IMR-90 (cell line): ENCODE measurements at regions not wholly inside any gene's neighbourhood (a gene's known extent, or its start where the extent isn't known, plus 50 kb on each side); places are given as distances from the start of the nearest gene placed in this dataset.

Experiments
- ATAC-seq: fragments of 200-7000 bp; cut with Tn5 transposase; 2 replicates; pipeline ENCODE4 v1.9.1; 2020; ENCODE audit warnings: low read depth, mild to moderate bottlenecking, moderate library complexity
- BruUV-seq: library from RNA; stranded (reverse); fragments of 400-500 nt; replicated peaks from 2 replicates; lab custom pipeline; 2021; lab: Mats Ljungman, UMichigan
- CTCF ChIA-PET: fragments of 300-600 bp; formaldehyde crosslinking; extraction: SDS; loops from one replicate; lab custom pipeline; 2021; ENCODE audit warnings: antibody characterized with exemption; lab: Yijun Ruan, JAX
- POLR2A ChIA-PET: fragments of 300-600 bp; sonication (Branson Sonifier 250); formaldehyde crosslinking; loops from one replicate; lab custom pipeline; 2022; ENCODE audit warnings: antibody characterized with exemption; ENCODE audit not compliant: unreplicated experiment; lab: Charles Lee
- DNase-seq: peaks from one replicate; pipeline ENCODE4 v3.0.0; 2013
- H2AFZ ChIP-seq: replicated peaks from 2 replicates; pipeline ENCODE3; 2013; ENCODE audit warnings: low read length, mild to moderate bottlenecking; ENCODE audit not compliant: poor library complexity
- H2AK5ac ChIP-seq: 2 replicates; pipeline ENCODE4 v1.6.1; 2013; ENCODE audit warnings: low read depth, low read length, inconsistent platforms
- H2AK9ac ChIP-seq: replicated peaks from 2 replicates; pipeline ENCODE3; 2013; ENCODE audit warnings: mild to moderate bottlenecking, low read depth, low read length, moderate library complexity; ENCODE audit not compliant: poor library complexity
- H2BK120ac ChIP-seq: 2 replicates; pipeline ENCODE4 v1.6.1; 2013; ENCODE audit warnings: low read depth, low read length, inconsistent platforms
- H2BK15ac ChIP-seq: 3 replicates; pipeline ENCODE4 v1.6.1; 2013; ENCODE audit warnings: low read depth, low read length, inconsistent platforms
- H2BK20ac ChIP-seq: 2 replicates; pipeline ENCODE4 v1.6.1; 2013; ENCODE audit warnings: low read depth, mild to moderate bottlenecking, inconsistent platforms, low read length, moderate library complexity
- H2BK5ac ChIP-seq: 2 replicates; pipeline ENCODE4 v1.6.1; 2013; ENCODE audit warnings: mild to moderate bottlenecking, low read depth, low read length, inconsistent platforms; ENCODE audit not compliant: poor library complexity, severe bottlenecking
- H3K14ac ChIP-seq: replicated peaks from 2 replicates; pipeline ENCODE4 v1.6.1; 2013; ENCODE audit warnings: low read depth, low read length, inconsistent platforms
- H3K18ac ChIP-seq: 2 replicates; pipeline ENCODE4 v1.6.1; 2013; ENCODE audit warnings: low read depth, low read length, control low read depth
- H3K23ac ChIP-seq: 2 replicates; pipeline ENCODE4 v1.6.1; 2013; ENCODE audit warnings: low read depth, low read length, inconsistent platforms
- H3K27ac ChIP-seq: 2 replicates; pipeline ENCODE4 v1.5.1; 2013; ENCODE audit warnings: mild to moderate bottlenecking, control low read depth, low read length; ENCODE audit not compliant: insufficient read depth
- H3K27me3 ChIP-seq: 2 replicates; pipeline ENCODE4 v1.6.1; 2013; ENCODE audit warnings: low read length; ENCODE audit not compliant: control insufficient read depth, insufficient read depth
- H3K36me3 ChIP-seq: 2 replicates; pipeline ENCODE4 v1.6.1; 2013; ENCODE audit warnings: low read length, mixed read lengths; ENCODE audit not compliant: control insufficient read depth, insufficient read depth
- H3K4ac ChIP-seq: 2 replicates; pipeline ENCODE4 v1.6.1; 2013; ENCODE audit warnings: low read depth, low read length, inconsistent platforms
- H3K4me1 ChIP-seq: 2 replicates; pipeline ENCODE4 v1.6.1; 2013; ENCODE audit warnings: low read length, mixed read lengths; ENCODE audit not compliant: control insufficient read depth, insufficient read depth
- H3K4me2 ChIP-seq: 2 replicates; pipeline ENCODE4 v1.6.1; 2013; ENCODE audit warnings: low read depth, mild to moderate bottlenecking, control low read depth, low read length, moderate library complexity
- H3K4me3 ChIP-seq: 2 replicates; pipeline ENCODE4 v1.5.1; 2013; ENCODE audit warnings: low read depth, mild to moderate bottlenecking, control low read depth, low read length, moderate library complexity; ENCODE audit not compliant: insufficient read depth
- H3K56ac ChIP-seq: 2 replicates; pipeline ENCODE4 v1.6.1; 2013; ENCODE audit warnings: low read length, inconsistent platforms; ENCODE audit not compliant: insufficient read depth; ENCODE audit errors: extremely low read depth
- H3K79me1 ChIP-seq, 2 experiments: 2 replicates each; pipeline ENCODE4 v1.6.1; 2013; ENCODE audit warnings: low read length in 2 of 2, inconsistent platforms in 1 of 2, low read depth in 1 of 2
- H3K9ac ChIP-seq: 2 replicates; pipeline ENCODE4 v1.6.1; 2013; ENCODE audit warnings: low read depth, low read length, control low read depth
- H3K9me1 ChIP-seq: 2 replicates; pipeline ENCODE4 v1.6.1; 2013; ENCODE audit warnings: low read length, inconsistent platforms; ENCODE audit not compliant: insufficient read depth
- H3K9me3 ChIP-seq: 2 replicates; pipeline ENCODE4 v1.6.1; 2013; ENCODE audit warnings: low read length; ENCODE audit not compliant: control insufficient read depth, insufficient read depth
- H4K20me1 ChIP-seq: 2 replicates; pipeline ENCODE4 v1.6.1; 2013; ENCODE audit warnings: low read length, inconsistent platforms; ENCODE audit not compliant: insufficient read depth
- H4K5ac ChIP-seq: 2 replicates; pipeline ENCODE4 v1.6.1; 2013; ENCODE audit warnings: mild to moderate bottlenecking, low read depth, low read length, control low read depth
- H4K8ac ChIP-seq, 2 experiments: 2 replicates each; pipeline ENCODE4 v1.6.1; 2013; ENCODE audit warnings: low read depth in 2 of 2, low read length in 2 of 2, control low read depth in 1 of 2, inconsistent platforms in 1 of 2
- H4K91ac ChIP-seq: 2 replicates; pipeline ENCODE4 v1.6.1; 2013; ENCODE audit warnings: low read depth, low read length, inconsistent platforms; ENCODE audit not compliant: insufficient read depth
- MXI1 ChIP-seq: IDR thresholded peaks from 2 replicates; pipeline ENCODE4 v1.6.1; 2012; ENCODE audit warnings: low read depth, mild to moderate bottlenecking, low read length, moderate library complexity, borderline replicate concordance
- NFE2L2 ChIP-seq: fragments of 150-350 bp; IDR thresholded peaks from 2 replicates; pipeline ENCODE4 v1.6.1; 2016; ENCODE audit warnings: low read depth, mild to moderate bottlenecking, low read length
- RAD21 ChIP-seq: IDR thresholded peaks from 2 replicates; pipeline ENCODE4 v1.6.1; 2012; ENCODE audit warnings: low read length, improper control_type of control experiment
- SMC3 ChIP-seq: fragments of 150-350 bp; IDR thresholded peaks from 2 replicates; pipeline ENCODE4 v1.6.1; 2016; ENCODE audit warnings: low read depth, mild to moderate bottlenecking, antibody characterized with exemption, low read length, moderate library complexity
- WGBS, 2 experiments: methylation state at CpG; one replicate each; pipeline versions ENCODE4 v1.1.5 to v1.1.7; 2013; ENCODE audit warnings: missing lambda C conversion rate in 2 of 2; ENCODE audit not compliant: insufficient read length in 1 of 2; ENCODE audit errors: extremely low coverage in 2 of 2; 5-methylcytosine and 5-hydroxymethylcytosine counted together
- dilution Hi-C: fragments of 300-500 bp; cut with HindIII; formaldehyde crosslinking; loops from one replicate; pipeline ENCODE4 v1.14.3; 2018; ENCODE audit warnings: low sequenced_read_pairs; ENCODE audit not compliant: unreplicated experiment
- in situ Hi-C: fragments of 300-500 bp; cut with MboI; formaldehyde crosslinking; loops from 3 replicates; pipeline ENCODE4 v1.14.3; 2019; ENCODE audit warnings: low sequenced_read_pairs, inconsistent platforms, mixed read lengths
- intact Hi-C: fragments of 100-400 bp; cut with micrococcal nuclease; formaldehyde crosslinking; loops from 2 replicates; pipeline ENCODE4 v1.10.0; 2022
- TF ChIP-seq, protein P1 (sequence below): conservative IDR thresholded peaks from 2 replicates; pipeline ENCODE4 v1.5.1; 2012; ENCODE audit warnings: mild to moderate bottlenecking, low read depth, low read length, improper control_type of control experiment
- TF ChIP-seq, protein P2 (sequence below): fragments of 150-350 bp; IDR thresholded peaks from 2 replicates; pipeline ENCODE4 v1.6.1; 2017; ENCODE audit warnings: mild to moderate bottlenecking, antibody characterized with exemption, low read length, low read depth

DNA sequence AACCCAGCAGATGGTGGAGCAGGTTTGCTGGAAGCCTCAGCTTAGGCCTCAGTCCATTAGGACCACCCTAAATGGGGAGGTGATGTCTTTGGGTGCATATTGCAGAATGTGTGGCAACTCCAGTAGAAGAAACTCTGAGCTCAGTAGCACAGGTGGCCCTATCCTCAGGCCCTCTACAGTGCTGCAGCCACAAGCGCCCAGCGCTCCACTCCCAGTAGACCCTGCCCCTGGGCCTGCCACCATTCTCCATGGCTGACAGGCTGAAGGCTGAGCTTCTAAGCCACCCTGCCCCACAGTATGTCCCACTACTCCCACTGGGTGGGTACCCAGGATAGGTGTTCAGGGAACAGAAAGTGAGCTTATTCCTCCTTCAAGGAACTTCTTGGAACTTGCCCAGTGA, 162.8 kb upstream of the MAMLD1 start:
- Histone ChIP-seq H2BK20ac (peak overlapping the region; percentile 75), H3K18ac (no peak overlapping the region), H2AK5ac (peak overlapping the region; percentile 35), H3K27ac (0 out of 2 replicates have a peak overlapping the region, but pooled peaks have one; percentile 20), H2AK9ac (peak overlapping the region; percentile 23), H3K4me3 (no peak overlapping the region), H3K14ac (0 out of 2 replicates have a peak overlapping the region, but pooled peaks have one; percentile 33), H2BK15ac (peak overlapping the region; percentile 25; the same call in 2 of the 3 replicates), H3K9me1 (peaks cover 7% of the 10 kb centered on the region; the same call in 1 of the 2 replicates), H2BK120ac (peak overlapping the region; percentile 89), H3K4me1 (peaks cover 10% of the 10 kb centered on the region), H3K36me3 (no peaks in the 10 kb centered on the region), H3K27me3 (no peaks in the 10 kb centered on the region), H3K4me2 (no peak overlapping the region), H2BK5ac (no peak overlapping the region), H3K4ac (peak overlapping the region; percentile 64), H4K5ac (no peak overlapping the region), H4K91ac (peak overlapping the region; percentile 17; the same call in 1 of the 2 replicates), H4K20me1 (no peaks in the 10 kb centered on the region), H3K23ac (no peak overlapping the region), H3K9ac (no peak overlapping the region), H3K79me1 (no peaks in the 10 kb centered on the region), H3K56ac (no peak overlapping the region), H4K8ac (peak overlapping the region in 1 of 2 experiments; percentile 35; a peak in 1 of 4 replicates), H2AFZ (peak overlapping the region; percentile 18), H3K9me3 (no peaks in the 10 kb centered on the region)
- ATAC-seq: no peak
- DNase-seq: no peak
- intact Hi-C loops (loop anchor here (2.0 to 5.0 kb wide), 2 partner anchors 163 to 238 kb away; no protein-coding TSS in a partner anchor), dilution Hi-C loops (no loop called here), in situ Hi-C loops (no loop called here)
- WGBS, 2 experiments: no CpG with 5 or more reads among the region's 2 CpGs
- no TSS peak for BruUV-seq
- POLR2A ChIA-PET: interaction anchor here (1.0 kb wide), 1 partner anchor 13 kb away, joined by 3 read pairs; no protein-coding TSS in a partner anchor
- CTCF ChIA-PET: no interaction called here
- TF ChIP-seq RAD21 (no peak), NFE2L2 (no peak), SMC3 (no peak), MXI1 (no peak)
- TF ChIP-seq, protein P1, sequence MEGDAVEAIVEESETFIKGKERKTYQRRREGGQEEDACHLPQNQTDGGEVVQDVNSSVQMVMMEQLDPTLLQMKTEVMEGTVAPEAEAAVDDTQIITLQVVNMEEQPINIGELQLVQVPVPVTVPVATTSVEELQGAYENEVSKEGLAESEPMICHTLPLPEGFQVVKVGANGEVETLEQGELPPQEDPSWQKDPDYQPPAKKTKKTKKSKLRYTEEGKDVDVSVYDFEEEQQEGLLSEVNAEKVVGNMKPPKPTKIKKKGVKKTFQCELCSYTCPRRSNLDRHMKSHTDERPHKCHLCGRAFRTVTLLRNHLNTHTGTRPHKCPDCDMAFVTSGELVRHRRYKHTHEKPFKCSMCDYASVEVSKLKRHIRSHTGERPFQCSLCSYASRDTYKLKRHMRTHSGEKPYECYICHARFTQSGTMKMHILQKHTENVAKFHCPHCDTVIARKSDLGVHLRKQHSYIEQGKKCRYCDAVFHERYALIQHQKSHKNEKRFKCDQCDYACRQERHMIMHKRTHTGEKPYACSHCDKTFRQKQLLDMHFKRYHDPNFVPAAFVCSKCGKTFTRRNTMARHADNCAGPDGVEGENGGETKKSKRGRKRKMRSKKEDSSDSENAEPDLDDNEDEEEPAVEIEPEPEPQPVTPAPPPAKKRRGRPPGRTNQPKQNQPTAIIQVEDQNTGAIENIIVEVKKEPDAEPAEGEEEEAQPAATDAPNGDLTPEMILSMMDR: no peak
- TF ChIP-seq, protein P2, sequence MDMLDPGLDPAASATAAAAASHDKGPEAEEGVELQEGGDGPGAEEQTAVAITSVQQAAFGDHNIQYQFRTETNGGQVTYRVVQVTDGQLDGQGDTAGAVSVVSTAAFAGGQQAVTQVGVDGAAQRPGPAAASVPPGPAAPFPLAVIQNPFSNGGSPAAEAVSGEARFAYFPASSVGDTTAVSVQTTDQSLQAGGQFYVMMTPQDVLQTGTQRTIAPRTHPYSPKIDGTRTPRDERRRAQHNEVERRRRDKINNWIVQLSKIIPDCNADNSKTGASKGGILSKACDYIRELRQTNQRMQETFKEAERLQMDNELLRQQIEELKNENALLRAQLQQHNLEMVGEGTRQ: no peak
